RWPE2 (cell line): ENCODE measurements at regions not wholly inside any gene's neighbourhood (a gene's known extent, or its start where the extent isn't known, plus 50 kb on each side); places are given as distances from the start of the nearest gene placed in this dataset.

ENCODE experiments used
- ATAC-seq: fragments of 200-7000 bp; cut with Tn5 transposase; 3 replicates; pipeline ENCODE4 v1.9.1; 2021; ENCODE audit warnings: low read depth
- DNase-seq: peaks from one replicate; pipeline ENCODE4 v3.0.0-alpha.2; 2020; ENCODE audit warnings: low spot score
- H3K27ac ChIP-seq: fragments of 450-650 bp; 2 replicates; pipeline ENCODE4 v1.5.1; 2017; ENCODE audit warnings: mild to moderate bottlenecking; ENCODE audit not compliant: poor library complexity, severe bottlenecking
- H3K27me3 ChIP-seq: fragments of 250-450 bp; sonication (Bioruptor Pico); 2 replicates; pipeline ENCODE4 v1.5.1; 2021; ENCODE audit warnings: mild to moderate bottlenecking, moderate library complexity; ENCODE audit not compliant: insufficient read depth, poor library complexity, severe bottlenecking
- H3K36me3 ChIP-seq: fragments of 250-450 bp; sonication (Bioruptor Pico); 2 replicates; pipeline ENCODE4 v1.5.1; 2020; ENCODE audit warnings: low read depth, mild to moderate bottlenecking, moderate library complexity
- H3K4me1 ChIP-seq: fragments of 250-450 bp; sonication (Bioruptor Pico); 2 replicates; pipeline ENCODE4 v1.5.1; 2021; ENCODE audit warnings: mild to moderate bottlenecking, moderate library complexity; ENCODE audit not compliant: insufficient read depth, poor library complexity, severe bottlenecking
- H3K4me3 ChIP-seq: fragments of 250-450 bp; sonication (Bioruptor Pico); 2 replicates; pipeline ENCODE4 v1.5.1; 2021; ENCODE audit warnings: mild to moderate bottlenecking, moderate library complexity; ENCODE audit not compliant: severe bottlenecking
- H3K9me3 ChIP-seq: fragments of 250-450 bp; sonication (Bioruptor Pico); 2 replicates; pipeline ENCODE4 v1.5.1; 2021; ENCODE audit warnings: mild to moderate bottlenecking, moderate library complexity; ENCODE audit not compliant: severe bottlenecking
- TF ChIP-seq, protein P1 (sequence below): fragments of 450-650 bp; IDR thresholded peaks from one replicate; pipeline ENCODE4 v1.5.1; 2017; ENCODE audit warnings: mild to moderate bottlenecking, moderate library complexity; ENCODE audit not compliant: poor library complexity, severe bottlenecking

DNA sequence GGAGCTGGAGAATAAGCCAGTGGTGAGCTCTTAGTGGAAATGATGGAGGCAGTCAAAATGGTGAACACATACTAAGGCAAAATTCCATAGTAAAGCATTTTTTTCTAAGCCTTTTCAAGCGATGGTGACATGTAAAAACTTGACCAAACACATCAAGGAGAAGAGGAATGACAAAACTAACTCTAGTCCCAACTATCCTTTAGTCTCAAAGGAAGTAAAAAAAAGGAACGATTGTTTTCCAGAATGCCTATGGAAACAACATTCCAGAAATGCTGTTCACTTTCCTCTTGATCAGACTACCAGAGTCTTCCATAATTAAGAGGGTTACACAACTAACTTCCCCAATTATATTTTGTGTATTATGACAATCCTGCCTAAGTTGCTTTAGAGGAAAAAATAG lies 715.6 kb downstream of the EPHA4 start:
- no peak for ATAC-seq
- TF ChIP-seq, protein P1, sequence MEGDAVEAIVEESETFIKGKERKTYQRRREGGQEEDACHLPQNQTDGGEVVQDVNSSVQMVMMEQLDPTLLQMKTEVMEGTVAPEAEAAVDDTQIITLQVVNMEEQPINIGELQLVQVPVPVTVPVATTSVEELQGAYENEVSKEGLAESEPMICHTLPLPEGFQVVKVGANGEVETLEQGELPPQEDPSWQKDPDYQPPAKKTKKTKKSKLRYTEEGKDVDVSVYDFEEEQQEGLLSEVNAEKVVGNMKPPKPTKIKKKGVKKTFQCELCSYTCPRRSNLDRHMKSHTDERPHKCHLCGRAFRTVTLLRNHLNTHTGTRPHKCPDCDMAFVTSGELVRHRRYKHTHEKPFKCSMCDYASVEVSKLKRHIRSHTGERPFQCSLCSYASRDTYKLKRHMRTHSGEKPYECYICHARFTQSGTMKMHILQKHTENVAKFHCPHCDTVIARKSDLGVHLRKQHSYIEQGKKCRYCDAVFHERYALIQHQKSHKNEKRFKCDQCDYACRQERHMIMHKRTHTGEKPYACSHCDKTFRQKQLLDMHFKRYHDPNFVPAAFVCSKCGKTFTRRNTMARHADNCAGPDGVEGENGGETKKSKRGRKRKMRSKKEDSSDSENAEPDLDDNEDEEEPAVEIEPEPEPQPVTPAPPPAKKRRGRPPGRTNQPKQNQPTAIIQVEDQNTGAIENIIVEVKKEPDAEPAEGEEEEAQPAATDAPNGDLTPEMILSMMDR, result no peak
- H3K4me1 ChIP-seq, result peaks cover 3% of the 10 kb centered on the region

DNA sequence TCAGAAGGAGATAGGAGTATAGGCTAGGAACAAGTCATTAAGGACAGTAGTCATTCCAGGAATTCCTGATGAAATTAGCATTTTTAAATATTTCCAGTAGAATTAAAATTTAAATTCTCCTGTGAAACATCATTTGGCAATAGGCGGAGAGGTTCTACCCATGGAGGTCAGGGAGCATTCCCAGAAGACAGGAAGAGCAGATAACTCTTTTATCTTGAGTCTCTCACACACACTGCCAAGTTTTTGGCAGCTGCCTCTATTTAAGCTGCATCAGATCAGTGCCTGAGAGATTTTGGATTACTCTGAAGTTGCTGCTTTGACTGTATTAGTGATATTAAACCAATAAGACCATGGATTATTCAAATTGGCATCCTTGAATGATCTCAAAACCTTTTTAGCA lies 714.7 kb downstream of the EPHA4 start:
- no peak overlapping the region for H3K27ac ChIP-seq
- ATAC-seq (no peak), DNase-seq (no peak)
- H3K27me3 ChIP-seq, result no peaks in the 10 kb centered on the region
- H3K4me3 ChIP-seq, result no peak overlapping the region
- H3K9me3 ChIP-seq, result no peaks in the 10 kb centered on the region
- H3K36me3 ChIP-seq, result no peaks in the 10 kb centered on the region
- peaks cover 3% of the 10 kb centered on the region for H3K4me1 ChIP-seq
- TF ChIP-seq, protein P1, result no peak

More for the DNA sequence above, 715.6 kb downstream of the EPHA4 start:
- no peaks in the 10 kb centered on the region for H3K9me3 ChIP-seq
- H3K27ac ChIP-seq, result no peak overlapping the region
- no peak for DNase-seq
- H3K27me3 ChIP-seq, result no peaks in the 10 kb centered on the region
- no peaks in the 10 kb centered on the region for H3K36me3 ChIP-seq
- H3K4me3 ChIP-seq, result no peak overlapping the region

DNA sequence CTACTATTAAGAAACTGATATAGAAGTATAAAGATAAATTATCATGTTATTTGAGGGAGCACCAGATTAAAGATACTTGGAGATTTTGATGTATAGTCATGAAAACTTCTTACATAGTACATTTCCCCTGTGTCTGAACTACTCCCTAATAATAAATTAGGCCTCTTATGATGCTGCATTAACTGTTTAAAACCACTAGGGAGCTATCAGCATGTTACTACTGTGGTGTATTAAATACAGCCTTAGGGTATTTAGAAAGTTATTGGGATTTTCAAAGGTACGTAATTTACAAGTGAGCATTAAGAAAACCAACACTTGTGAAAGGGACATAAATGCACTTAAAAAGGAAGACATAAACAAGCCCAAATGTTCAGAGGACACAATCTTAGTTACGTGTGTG lies 714.0 kb downstream of the EPHA4 start:
- Histone ChIP-seq H3K4me3 (no peak overlapping the region), H3K9me3 (no peaks in the 10 kb centered on the region), H3K36me3 (no peaks in the 10 kb centered on the region), H3K27me3 (no peaks in the 10 kb centered on the region), H3K4me1 (peaks cover 3% of the 10 kb centered on the region), H3K27ac (no peak overlapping the region)
- DNase-seq (no peak), ATAC-seq (no peak)
- TF ChIP-seq, protein P1, result no peak

DNA sequence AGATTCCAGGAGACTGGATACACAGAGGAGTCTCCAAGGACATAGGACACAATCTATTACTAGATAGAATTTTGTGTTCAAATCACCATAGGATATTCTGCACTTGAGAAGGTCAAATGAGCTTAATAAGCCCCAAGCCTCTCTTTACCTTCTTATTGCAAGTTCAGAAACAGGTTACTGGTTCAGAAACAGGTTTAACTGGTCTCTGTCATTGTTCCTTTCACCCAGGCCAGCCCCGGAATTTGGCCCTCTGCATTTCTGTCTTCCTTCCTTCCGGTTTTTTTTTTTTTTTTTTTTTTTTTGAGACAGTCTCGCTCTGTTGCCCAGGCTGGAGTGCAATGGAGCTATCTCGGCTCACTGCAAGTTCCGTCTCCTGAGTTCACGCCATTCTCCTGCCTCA lies 700.2 kb downstream of the EPHA4 start:
- no peaks in the 10 kb centered on the region for H3K4me1 ChIP-seq
- no peak for DNase-seq
- ATAC-seq, result no peak
- no peaks in the 10 kb centered on the region for H3K9me3 ChIP-seq
- H3K4me3 ChIP-seq, result no peak overlapping the region
- TF ChIP-seq, protein P1, result no peak
- H3K27ac ChIP-seq, result no peak overlapping the region
- H3K27me3 ChIP-seq, result no peaks in the 10 kb centered on the region
- no peaks in the 10 kb centered on the region for H3K36me3 ChIP-seq

DNA sequence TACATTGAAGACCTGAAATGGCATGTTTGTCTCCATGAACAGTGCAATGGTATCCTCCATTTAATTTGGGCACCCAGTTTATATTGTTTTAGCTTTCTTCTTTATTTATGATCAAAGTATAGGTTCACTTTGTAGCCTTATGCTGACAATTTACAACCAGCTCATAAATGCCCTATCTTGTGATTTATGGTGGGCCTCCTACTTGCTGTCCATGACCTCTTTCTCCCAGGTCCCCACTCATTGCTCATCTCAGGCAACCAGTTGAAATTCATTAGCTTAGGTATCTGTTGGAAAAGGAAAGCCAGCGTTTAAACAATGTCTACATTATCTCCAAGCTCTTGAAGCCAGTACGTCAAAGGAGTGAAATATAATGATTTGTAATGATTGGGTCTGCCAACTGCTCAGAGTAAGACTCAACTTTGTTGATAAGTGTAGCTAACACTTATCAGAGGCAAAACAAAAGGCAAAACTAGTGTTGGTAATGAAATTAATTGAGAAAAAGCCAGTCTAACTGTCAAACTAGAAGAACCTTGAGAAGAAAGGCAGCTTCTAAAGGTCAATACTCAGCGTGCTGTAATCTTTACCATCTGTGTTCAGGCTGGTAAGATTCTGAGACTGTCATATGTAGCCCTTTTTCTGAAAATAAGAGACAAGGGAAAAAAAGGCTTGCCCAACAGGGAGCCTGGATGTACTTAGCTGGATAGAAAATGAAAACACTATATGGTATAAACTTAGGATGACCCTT lies 695.9 kb downstream of the EPHA4 start:
- no peak overlapping the region for H3K4me3 ChIP-seq
- ATAC-seq (no peak), DNase-seq (no peak)
- TF ChIP-seq, protein P1, result no peak
- H3K4me1 ChIP-seq, result no peaks in the 10 kb centered on the region
- H3K9me3 ChIP-seq, result no peaks in the 10 kb centered on the region
- H3K36me3 ChIP-seq, result no peaks in the 10 kb centered on the region
- H3K27me3 ChIP-seq, result no peaks in the 10 kb centered on the region
- H3K27ac ChIP-seq, result no peak overlapping the region
